DOHH2 (cell line): ENCODE measurements at regions not wholly inside any gene's neighbourhood (a gene's known extent, or its start where the extent isn't known, plus 50 kb on each side); places are given as distances from the start of the nearest gene placed in this dataset.

Experiments
- CTCF ChIP-seq: fragments of 200-600 bp; sonication (generic); IDR thresholded peaks from one replicate; pipeline ENCODE4 v1.5.1; 2014; ENCODE audit warnings: antibody characterized with exemption, mild to moderate bottlenecking, low read depth, low read length; ENCODE audit not compliant: poor library complexity, severe bottlenecking
- EZH2phosphoT487 ChIP-seq: fragments of 200-600 bp; sonication (generic); IDR thresholded peaks from 2 replicates; pipeline ENCODE4 v1.6.1; 2017; ENCODE audit warnings: borderline replicate concordance, mild to moderate bottlenecking, antibody characterized with exemption, low read length, moderate library complexity, mixed read lengths

GRCh38 chr3:40705663-40706062 lies 180.9 kb downstream of the ZNF621 start:
- TF ChIP-seq CTCF (no peak), EZH2phosphoT487 (no peak)
